ENCODE measurements at regions not wholly inside any gene's neighbourhood (a gene's known extent, or its start where the extent isn't known, plus 50 kb on each side); places are given as distances from the start of the nearest gene placed in this dataset.
A peak's percentile ranks its signal among the peaks of the same experiment; 100 is the strongest.

GRCh38 chr18:27860701-27861107 lies 316.2 kb downstream of the CDH2 start:
- H3K36me3 ChIP-seq, result no peaks in the 10 kb centered on the region
- no peaks in the 10 kb centered on the region for H3K9me3 ChIP-seq (ENCODE audit: severe bottlenecking)
- DNase-seq, result no peak
- no peak overlapping the region for H3K4me3 ChIP-seq (ENCODE audit: low read depth, low read length)
- no peaks in the 10 kb centered on the region for H3K27me3 ChIP-seq (ENCODE audit: insufficient read depth, low read depth, severe bottlenecking)
- no peak for TF ChIP-seq CTCF (IDR thresholded peaks at IDR 0.05; ENCODE audit: low read depth, low read length)
- H3K27ac ChIP-seq, result no peak overlapping the region

- peak; percentile 41 for DNase-seq
- Histone ChIP-seq H3K4me3 (ENCODE audit: low read depth, low read length) (no peak overlapping the region), H3K27ac (no peak overlapping the region), H3K9me3 (ENCODE audit: severe bottlenecking) (no peaks in the 10 kb centered on the region), H3K27me3 (ENCODE audit: insufficient read depth, low read depth, severe bottlenecking) (no peaks in the 10 kb centered on the region), H3K36me3 (no peaks in the 10 kb centered on the region)
- no peak for TF ChIP-seq CTCF (IDR thresholded peaks at IDR 0.05; ENCODE audit: low read depth, low read length)
Measured at GRCh38 chr18:27860011-27860410, 316.9 kb downstream of the CDH2 start.

DNA sequence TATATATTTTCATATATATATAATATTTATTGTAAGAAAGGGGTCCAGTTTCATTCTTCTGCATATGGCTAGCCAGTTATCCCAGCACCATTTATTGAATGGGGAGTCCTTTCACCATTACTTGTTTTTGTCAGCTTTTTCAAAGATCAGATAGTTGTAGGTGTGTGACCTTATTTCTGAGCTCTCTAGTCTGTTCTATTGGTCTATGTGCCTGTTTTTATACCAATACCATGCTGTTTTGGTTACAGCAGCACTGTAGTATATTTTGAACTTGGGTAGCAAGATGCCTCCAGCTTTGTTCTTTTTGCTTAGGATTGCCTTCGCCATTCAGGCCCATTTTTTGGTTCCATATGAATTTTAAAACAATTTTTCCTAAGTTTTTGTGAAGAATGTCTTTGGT lies 320.1 kb downstream of the CDH2 start:
- Histone ChIP-seq H3K9me3 (ENCODE audit: severe bottlenecking) (no peaks in the 10 kb centered on the region), H3K27me3 (ENCODE audit: insufficient read depth, low read depth, severe bottlenecking) (no peaks in the 10 kb centered on the region), H3K36me3 (no peaks in the 10 kb centered on the region), H3K27ac (no peak overlapping the region), H3K4me3 (ENCODE audit: low read depth, low read length) (no peak overlapping the region)
- no peak for TF ChIP-seq CTCF (IDR thresholded peaks at IDR 0.05; ENCODE audit: low read depth, low read length)
- no peak for DNase-seq

GRCh38 chr18:27855486-27855885 lies 321.4 kb downstream of the CDH2 start:
- H3K27me3 ChIP-seq (ENCODE audit: insufficient read depth, low read depth, severe bottlenecking), result no peaks in the 10 kb centered on the region
- TF ChIP-seq CTCF (IDR thresholded peaks at IDR 0.05; ENCODE audit: low read depth, low read length), result no peak
- H3K4me3 ChIP-seq (ENCODE audit: low read depth, low read length), result no peak overlapping the region
- no peaks in the 10 kb centered on the region for H3K36me3 ChIP-seq
- no peaks in the 10 kb centered on the region for H3K9me3 ChIP-seq (ENCODE audit: severe bottlenecking)
- H3K27ac ChIP-seq, result no peak overlapping the region
- DNase-seq, result no peak

GRCh38 chr18:27854631-27855030 lies 322.3 kb downstream of the CDH2 start:
- Histone ChIP-seq H3K36me3 (no peaks in the 10 kb centered on the region), H3K27me3 (ENCODE audit: insufficient read depth, low read depth, severe bottlenecking) (no peaks in the 10 kb centered on the region), H3K4me3 (ENCODE audit: low read depth, low read length) (no peak overlapping the region), H3K27ac (no peak overlapping the region), H3K9me3 (ENCODE audit: severe bottlenecking) (no peaks in the 10 kb centered on the region)
- DNase-seq, result no peak
- TF ChIP-seq CTCF (IDR thresholded peaks at IDR 0.05; ENCODE audit: low read depth, low read length), result no peak

DNA sequence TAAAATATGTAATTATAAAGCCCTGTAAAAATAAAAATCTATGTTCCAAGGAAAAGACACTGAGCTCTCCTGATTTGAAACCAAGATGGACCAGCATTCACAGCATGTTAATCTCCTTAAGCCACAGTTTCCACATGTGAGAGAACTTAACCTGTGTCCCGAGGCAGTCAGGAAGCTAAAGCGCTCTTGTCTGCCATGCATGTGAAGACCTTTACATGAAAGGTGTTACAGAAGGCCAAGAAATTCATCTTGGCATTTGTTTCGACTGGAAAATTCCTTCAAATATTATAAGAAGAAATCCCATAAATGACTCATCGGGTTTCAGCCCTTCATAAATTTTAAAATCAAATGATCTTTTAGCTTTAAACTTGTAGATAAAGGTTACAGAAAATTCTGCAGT lies 328.6 kb downstream of the CDH2 start:
- no peak for DNase-seq
- Histone ChIP-seq H3K27me3 (ENCODE audit: insufficient read depth, low read depth, severe bottlenecking) (no peaks in the 10 kb centered on the region), H3K27ac (no peak overlapping the region), H3K36me3 (no peaks in the 10 kb centered on the region), H3K4me3 (ENCODE audit: low read depth, low read length) (no peak overlapping the region), H3K9me3 (ENCODE audit: severe bottlenecking) (no peaks in the 10 kb centered on the region)
- no peak for TF ChIP-seq CTCF (IDR thresholded peaks at IDR 0.05; ENCODE audit: low read depth, low read length)

Measured in WERI-Rb-1 (cell line).